ENCODE measurements at regions not wholly inside any gene's neighbourhood (a gene's known extent, or its start where the extent isn't known, plus 50 kb on each side); places are given as distances from the start of the nearest gene placed in this dataset.

DNA sequence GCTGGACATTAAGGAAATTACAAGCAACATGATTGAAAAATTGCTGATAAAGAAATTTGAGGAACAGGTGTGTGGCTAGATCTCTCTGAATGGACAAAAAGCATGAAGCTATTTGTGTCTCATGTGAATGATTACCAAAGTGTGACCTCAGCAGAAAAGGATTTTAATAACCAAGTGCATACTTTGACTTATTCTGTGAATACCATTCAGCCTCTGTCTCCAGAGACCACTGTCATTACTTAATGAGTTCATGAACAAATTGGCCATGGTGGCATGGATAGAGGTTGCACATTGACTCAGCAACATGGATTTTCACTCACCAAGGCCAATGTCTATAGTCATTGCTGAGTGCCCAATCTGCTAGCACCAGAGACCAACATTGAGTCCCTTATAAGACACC lies 874.6 kb upstream of the POT1 start:
- no peaks in the 10 kb centered on the region for H3K9me3 Mint-ChIP-seq (ENCODE audit: unreplicated experiment)
- no TSS peak for BruUV-seq (replicated peaks)
- no peak overlapping the region for H3K4me3 Mint-ChIP-seq (ENCODE audit: unreplicated experiment)
- no peak overlapping the region for H3K27ac Mint-ChIP-seq (ENCODE audit: unreplicated experiment)
- ChIA-PET POLR2A (no interaction called here), CTCF (no interaction called here)
- no peak for DNase-seq
- H3K4me3 ChIP-seq (ENCODE audit: low read depth, low read length) = no peak overlapping the region
- TF ChIP-seq, protein P1, sequence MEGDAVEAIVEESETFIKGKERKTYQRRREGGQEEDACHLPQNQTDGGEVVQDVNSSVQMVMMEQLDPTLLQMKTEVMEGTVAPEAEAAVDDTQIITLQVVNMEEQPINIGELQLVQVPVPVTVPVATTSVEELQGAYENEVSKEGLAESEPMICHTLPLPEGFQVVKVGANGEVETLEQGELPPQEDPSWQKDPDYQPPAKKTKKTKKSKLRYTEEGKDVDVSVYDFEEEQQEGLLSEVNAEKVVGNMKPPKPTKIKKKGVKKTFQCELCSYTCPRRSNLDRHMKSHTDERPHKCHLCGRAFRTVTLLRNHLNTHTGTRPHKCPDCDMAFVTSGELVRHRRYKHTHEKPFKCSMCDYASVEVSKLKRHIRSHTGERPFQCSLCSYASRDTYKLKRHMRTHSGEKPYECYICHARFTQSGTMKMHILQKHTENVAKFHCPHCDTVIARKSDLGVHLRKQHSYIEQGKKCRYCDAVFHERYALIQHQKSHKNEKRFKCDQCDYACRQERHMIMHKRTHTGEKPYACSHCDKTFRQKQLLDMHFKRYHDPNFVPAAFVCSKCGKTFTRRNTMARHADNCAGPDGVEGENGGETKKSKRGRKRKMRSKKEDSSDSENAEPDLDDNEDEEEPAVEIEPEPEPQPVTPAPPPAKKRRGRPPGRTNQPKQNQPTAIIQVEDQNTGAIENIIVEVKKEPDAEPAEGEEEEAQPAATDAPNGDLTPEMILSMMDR (IDR thresholded peaks at IDR 0.05; ENCODE audit: insufficient read depth in 1 of 2, low read depth in 1 of 2, low read length in 1 of 2, severe bottlenecking in 1 of 2, unreplicated experiment in 1 of 2) = no peak
- intact Hi-C loops (cut with micrococcal nuclease; ENCODE audit: unreplicated experiment) = no loop called here
- H3K4me1 Mint-ChIP-seq (ENCODE audit: low read depth, unreplicated experiment) = no peaks in the 10 kb centered on the region
- no peaks in the 10 kb centered on the region for H3K27me3 ChIP-seq (replicated peaks; ENCODE audit: control insufficient read depth, insufficient read depth, low read length)
- no peaks in the 10 kb centered on the region for H3K4me1 ChIP-seq
- H3K9me3 ChIP-seq = no peaks in the 10 kb centered on the region
- no peaks in the 10 kb centered on the region for H3K36me3 Mint-ChIP-seq (ENCODE audit: insufficient read depth, unreplicated experiment)
- H3K36me3 ChIP-seq (ENCODE audit: control insufficient read depth, insufficient read depth, low read length) = no peaks in the 10 kb centered on the region
- H3K27me3 Mint-ChIP-seq (ENCODE audit: insufficient read depth, unreplicated experiment) = no peaks in the 10 kb centered on the region

DNA sequence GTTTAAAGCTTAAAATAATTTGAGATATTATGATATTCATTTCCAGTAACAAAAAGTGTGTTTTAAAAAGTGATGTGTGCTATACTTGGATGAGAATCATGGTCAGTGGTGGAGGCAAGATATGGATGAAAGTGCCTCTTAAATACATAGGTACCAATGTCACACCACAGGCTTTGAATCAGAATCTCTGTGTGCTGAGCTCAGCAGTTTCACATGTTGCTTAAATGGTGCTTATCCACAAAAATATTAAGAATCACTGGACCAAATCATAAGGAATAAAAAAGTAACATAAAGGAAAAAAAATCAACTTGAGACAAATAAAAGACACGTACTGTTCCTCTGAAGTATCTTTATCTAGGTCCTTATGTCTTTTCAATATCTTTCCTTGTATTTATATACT lies 850.5 kb upstream of the POT1 start:
- Histone ChIP-seq H3K4me3 (ENCODE audit: low read depth, low read length) (no peak overlapping the region), H3K4me1 (no peaks in the 10 kb centered on the region), H3K27me3 (replicated peaks; ENCODE audit: control insufficient read depth, insufficient read depth, low read length) (no peaks in the 10 kb centered on the region), H3K36me3 (ENCODE audit: control insufficient read depth, insufficient read depth, low read length) (no peaks in the 10 kb centered on the region), H3K9me3 (no peaks in the 10 kb centered on the region)
- Mint-ChIP-seq H3K9me3 (ENCODE audit: unreplicated experiment) (no peaks in the 10 kb centered on the region), H3K27ac (ENCODE audit: unreplicated experiment) (no peak overlapping the region), H3K36me3 (ENCODE audit: insufficient read depth, unreplicated experiment) (no peaks in the 10 kb centered on the region), H3K27me3 (ENCODE audit: insufficient read depth, unreplicated experiment) (no peaks in the 10 kb centered on the region), H3K4me3 (ENCODE audit: unreplicated experiment) (no peak overlapping the region), H3K4me1 (ENCODE audit: low read depth, unreplicated experiment) (no peaks in the 10 kb centered on the region)
- no peak for DNase-seq
- POLR2A ChIA-PET = no interaction called here
- CTCF ChIA-PET = no interaction called here
- intact Hi-C loops (cut with micrococcal nuclease; ENCODE audit: unreplicated experiment) = no loop called here
- TF ChIP-seq, protein P1 (IDR thresholded peaks at IDR 0.05; ENCODE audit: insufficient read depth in 1 of 2, low read depth in 1 of 2, low read length in 1 of 2, severe bottlenecking in 1 of 2, unreplicated experiment in 1 of 2) = no peak
- BruUV-seq (replicated peaks) = no TSS peak

DNA sequence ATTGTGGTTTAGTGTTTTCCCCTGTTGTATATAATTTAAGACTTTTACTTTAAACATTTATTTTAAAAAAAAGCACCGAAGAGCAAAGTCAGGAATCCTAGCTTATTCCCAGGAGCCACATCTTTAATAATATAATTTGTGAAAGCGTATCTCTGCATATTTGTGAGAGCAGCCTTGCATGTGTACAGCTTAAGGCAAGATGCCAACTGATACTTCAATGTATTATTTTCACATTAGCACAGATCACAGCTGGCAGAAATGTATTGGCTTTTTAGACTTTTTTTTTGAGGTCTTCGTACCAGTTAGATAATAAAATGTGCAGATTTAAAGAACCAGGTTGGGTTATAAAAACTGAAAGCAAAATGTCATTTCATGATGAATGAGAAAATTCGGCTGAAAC lies 845.7 kb upstream of the POT1 start:
- ChIA-PET CTCF (no interaction called here), POLR2A (no interaction called here)
- Histone ChIP-seq H3K4me1 (no peaks in the 10 kb centered on the region), H3K4me3 (ENCODE audit: low read depth, low read length) (no peak overlapping the region), H3K9me3 (no peaks in the 10 kb centered on the region), H3K36me3 (ENCODE audit: control insufficient read depth, insufficient read depth, low read length) (no peaks in the 10 kb centered on the region), H3K27me3 (replicated peaks; ENCODE audit: control insufficient read depth, insufficient read depth, low read length) (no peaks in the 10 kb centered on the region)
- H3K9me3 Mint-ChIP-seq (ENCODE audit: unreplicated experiment) = no peaks in the 10 kb centered on the region
- BruUV-seq (replicated peaks) = no TSS peak
- H3K27me3 Mint-ChIP-seq (ENCODE audit: insufficient read depth, unreplicated experiment) = no peaks in the 10 kb centered on the region
- intact Hi-C loops (cut with micrococcal nuclease; ENCODE audit: unreplicated experiment) = no loop called here
- no peaks in the 10 kb centered on the region for H3K36me3 Mint-ChIP-seq (ENCODE audit: insufficient read depth, unreplicated experiment)
- no peaks in the 10 kb centered on the region for H3K4me1 Mint-ChIP-seq (ENCODE audit: low read depth, unreplicated experiment)
- no peak overlapping the region for H3K4me3 Mint-ChIP-seq (ENCODE audit: unreplicated experiment)
- no peak overlapping the region for H3K27ac Mint-ChIP-seq (ENCODE audit: unreplicated experiment)
- no peak for DNase-seq
- TF ChIP-seq, protein P1 (IDR thresholded peaks at IDR 0.05; ENCODE audit: insufficient read depth in 1 of 2, low read depth in 1 of 2, low read length in 1 of 2, severe bottlenecking in 1 of 2, unreplicated experiment in 1 of 2) = no peak

Measured in Caco-2 (cell line).